NCI-H1930 (cell line): ENCODE measurements at regions not wholly inside any gene's neighbourhood (a gene's known extent, or its start where the extent isn't known, plus 50 kb on each side); places are given as distances from the start of the nearest gene placed in this dataset.
"Not testable (repeated sequence)": the region's sequence is repeated elsewhere in the genome, so short reads cannot be mapped to it uniquely, and the experiment has no call there.

ENCODE experiments used
- DNase-seq, 2 experiments: peaks; one replicate each; lab custom pipeline; 2025; lab: John Stamatoyannopoulos, UW

DNA sequence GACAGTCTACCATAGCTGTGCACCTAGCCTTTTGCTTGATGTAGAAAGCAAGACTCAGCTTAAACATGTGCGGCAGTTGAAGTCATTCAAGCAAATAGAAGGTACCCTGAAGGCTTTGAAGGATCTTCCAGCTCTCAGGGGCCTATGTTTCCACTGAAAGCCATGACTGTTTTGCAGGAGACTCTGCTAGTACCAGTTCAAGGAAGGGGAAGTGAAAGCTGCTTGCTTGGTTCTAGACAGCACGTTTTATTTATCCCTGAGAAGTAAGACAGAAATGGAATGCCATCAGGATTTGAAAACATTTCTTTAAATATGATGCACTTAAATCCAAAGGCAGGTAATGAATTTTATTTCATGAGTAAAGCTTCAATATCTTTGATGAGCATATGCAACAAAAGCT is 311.4 kb downstream of the PDCD6IP start:
- DNase-seq: no peak

DNA sequence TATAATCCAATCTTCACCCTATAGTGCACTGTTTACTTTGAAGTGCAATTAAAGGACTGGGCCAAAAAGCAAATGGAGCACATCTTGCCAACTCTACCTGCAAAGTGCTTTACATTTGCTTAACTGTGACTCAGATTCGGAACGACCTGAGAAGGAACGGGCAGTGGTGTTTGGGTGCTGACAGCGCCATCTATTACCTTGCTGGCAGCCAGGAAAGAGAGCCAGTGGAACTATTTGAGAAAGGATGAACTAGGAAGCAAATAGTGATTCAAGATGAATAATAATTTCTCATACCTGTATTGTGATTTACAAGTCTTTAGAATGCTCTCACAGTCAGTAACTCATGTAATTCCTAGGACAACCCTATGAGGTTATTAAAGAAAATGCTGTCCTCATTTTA is 312.9 kb downstream of the PDCD6IP start:
- no peak for DNase-seq

DNA sequence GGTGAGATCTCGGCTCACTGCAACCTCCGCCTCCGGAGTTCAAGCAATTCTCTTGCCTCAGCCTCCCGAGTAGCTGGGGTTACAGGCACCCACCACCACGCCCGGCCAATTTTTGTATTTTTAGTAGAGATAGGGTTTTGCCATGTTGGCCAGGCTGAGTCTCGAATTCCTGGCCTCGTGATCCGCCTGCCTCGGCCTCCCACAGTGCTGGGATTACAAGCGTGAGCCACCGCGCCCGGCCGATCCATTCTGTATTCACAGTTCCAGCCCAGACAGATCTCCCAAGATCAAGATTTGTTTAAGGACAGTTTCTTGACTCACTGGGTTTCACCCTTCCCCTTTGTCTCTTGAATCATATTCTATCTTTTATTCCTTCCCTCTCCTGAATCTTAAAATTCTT is 313.8 kb downstream of the PDCD6IP start:
- DNase-seq: not testable (repeated sequence)

DNA sequence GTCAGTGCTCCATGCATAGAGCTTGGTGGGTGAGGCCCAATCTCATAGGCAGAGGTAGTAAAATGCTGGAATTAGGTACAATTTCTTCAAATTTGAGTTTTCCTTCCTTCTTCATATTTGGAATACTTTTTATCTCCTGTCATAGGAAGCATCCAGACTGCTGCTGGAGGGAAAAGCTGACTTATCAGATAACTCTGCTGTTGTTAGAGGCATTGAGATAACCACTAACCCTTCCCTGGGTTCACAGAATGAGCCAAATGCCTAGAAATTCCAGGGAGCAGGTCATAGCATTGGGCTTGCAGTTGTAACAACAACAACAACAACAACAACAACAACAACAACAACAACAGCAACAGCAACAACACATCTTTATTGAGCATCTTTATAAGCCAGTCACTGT is 332.7 kb downstream of the PDCD6IP start:
- no peak for DNase-seq

DNA sequence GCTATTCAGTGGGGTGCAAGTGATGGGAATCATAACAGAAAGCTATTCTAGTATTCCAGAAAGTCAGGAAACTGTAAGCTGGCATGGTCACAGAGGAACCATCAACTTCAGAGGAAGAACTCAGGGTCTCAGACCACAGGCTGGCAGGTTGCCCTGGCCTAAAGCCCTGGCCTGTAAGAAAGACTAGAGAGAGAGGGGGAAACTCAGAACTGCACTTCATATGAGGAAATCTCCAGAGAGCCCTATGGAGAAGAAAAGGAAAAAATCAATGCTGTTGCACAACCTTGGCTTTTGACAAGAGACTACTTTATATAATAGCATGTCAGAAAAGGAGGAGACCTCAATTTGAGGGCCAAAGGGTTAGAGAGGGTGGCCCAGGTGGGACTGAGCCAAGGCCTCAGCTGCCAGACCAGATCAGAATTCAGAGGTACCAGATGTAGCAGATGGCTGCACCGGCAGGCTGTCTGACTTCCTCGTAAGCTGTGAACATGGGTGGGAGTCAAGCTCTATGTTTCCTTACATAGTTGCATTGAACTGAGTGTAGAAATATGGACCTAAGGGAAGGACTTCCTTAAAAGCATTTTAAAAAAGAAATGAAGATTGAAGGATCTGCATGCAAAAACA is 333.8 kb downstream of the PDCD6IP start:
- no peak for DNase-seq

DNA sequence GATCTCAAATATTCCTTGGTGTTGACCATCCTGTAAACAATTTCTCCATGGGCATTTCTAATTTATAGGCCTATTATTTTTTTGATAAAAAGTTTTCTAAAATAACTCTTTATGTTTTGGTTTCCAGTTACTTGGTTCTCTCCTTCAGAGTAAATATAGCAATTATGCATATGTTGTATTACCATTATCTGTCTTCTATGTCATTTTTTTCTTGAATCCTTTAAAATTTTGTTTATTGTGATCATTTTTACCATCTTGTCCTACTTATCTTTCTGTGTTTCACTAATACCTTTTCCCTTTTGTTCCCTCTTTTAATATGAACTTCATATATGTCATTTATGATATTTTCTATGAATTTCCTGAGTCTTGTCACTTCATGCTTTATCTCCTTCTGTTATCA is 341.1 kb downstream of the PDCD6IP start:
- DNase-seq: no peak

DNA sequence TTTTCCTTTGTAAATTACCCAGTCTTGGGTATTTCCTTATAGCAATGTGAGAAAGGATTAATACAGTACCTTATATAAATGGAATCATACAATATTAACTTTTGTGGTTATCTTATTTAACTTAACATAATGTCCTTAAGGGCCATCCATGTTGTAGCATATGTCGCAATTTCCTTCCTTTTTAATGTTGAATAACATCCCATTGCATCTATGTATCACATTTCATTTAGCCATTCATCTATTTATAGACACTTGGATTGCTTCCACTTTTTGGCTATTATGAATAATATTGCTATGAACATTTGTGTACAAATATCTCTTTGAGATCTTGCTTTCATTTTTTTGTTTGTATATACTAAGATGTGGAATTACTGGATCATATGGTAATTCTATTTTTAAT is 342.2 kb downstream of the PDCD6IP start:
- no peak for DNase-seq

DNA sequence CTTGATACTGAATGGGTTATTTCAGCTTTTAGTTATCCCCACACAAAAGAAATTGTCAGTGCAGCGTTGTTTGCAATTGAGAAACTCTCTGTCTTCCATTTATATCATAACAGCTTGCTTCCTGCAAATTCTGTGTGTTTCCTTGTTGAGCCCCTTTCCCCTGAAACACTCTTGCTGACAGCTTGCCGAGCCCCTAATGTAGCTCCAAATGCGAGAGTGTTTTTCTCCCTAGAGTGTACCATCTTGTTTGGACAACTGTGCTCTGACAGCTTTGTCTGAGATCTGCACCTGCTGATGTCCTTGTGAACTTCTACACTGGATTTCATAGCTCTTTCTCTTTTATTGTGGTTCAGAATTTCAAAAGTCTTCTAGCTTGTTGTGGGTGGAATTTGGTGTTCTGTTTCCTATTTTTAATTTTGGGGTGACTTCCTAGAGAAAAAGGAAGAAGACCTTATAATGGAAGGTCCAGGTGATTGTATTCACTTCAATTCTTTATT is 343.5 kb downstream of the PDCD6IP start:
- DNase-seq: no peak

DNA sequence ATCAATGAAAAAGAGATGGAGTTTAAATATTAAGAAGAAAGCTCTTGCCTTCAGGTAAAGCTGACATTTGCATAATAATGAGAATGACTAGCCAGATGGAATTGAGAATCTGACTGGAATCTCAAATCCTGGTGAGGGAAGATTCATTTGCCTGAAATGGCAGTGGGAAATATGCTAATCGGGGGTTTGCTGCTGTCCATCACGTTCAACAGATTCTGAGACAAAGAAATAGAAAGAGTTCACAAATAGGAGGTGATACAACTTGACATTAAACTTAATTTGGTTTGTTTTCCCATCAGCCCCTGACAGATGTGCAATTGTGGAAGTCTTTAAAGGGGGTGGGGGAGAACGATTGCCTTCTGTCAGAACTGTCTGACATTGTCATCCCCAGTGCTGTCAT is 347.4 kb downstream of the PDCD6IP start:
- no peak for DNase-seq

DNA sequence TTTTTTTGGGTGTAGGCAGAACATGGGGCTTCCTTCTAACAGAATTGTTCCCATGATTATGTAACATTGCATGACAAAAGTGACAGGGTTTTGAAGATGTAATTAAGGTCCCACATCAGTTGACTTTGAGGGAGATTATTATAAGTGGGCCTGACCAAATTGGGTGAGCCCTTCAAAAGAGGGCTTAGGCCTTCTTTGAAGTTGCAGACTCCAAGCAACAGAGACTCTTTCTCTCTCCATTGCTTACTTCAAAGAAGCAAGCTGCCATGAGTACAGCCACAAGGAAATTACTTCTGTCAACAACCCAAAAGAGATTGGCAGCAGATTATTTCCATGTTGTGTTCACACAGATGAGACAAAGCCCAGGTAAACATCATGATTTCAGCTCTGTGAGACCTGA is 348.2 kb downstream of the PDCD6IP start:
- no peak for DNase-seq

DNA sequence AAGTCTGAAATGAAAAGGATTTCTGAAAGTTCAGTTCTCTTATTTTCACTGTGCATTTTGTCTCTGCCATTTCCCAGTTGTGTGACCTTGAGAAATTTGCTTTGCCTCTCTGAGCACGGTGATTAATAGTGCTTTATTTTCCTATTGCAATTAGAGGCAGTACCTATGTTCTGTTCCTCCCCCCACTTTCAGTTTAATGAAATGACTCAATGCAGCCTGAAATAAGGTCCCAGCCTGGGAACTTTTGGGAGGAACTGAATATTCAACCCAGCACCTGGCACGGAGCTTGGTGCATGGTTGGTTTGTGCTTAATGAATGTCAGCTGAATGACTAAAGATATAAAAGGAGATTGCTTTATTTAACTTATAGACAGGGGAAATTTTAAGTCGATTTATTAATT is 352.6 kb downstream of the PDCD6IP start:
- DNase-seq: no peak

DNA sequence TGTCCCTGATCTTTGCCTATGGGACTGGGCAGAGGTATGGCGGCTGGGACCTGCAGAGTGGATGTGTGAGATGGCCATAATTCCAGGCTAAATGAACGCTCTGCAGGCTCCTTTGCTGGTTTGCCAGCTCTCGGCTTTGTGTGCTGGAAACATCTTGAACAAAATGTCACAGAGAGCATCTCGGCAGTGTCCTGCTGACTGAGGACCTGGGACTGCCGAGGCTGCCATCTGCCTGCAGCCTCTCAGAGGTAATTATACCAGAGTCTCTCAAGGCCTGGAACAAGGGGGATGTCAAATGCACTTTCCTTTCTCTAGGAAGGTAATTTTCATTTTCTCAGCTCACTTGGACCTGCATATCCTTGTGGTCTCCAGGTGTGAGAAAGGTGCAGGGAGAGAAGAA is 354.2 kb downstream of the PDCD6IP start:
- DNase-seq: no peak

DNA sequence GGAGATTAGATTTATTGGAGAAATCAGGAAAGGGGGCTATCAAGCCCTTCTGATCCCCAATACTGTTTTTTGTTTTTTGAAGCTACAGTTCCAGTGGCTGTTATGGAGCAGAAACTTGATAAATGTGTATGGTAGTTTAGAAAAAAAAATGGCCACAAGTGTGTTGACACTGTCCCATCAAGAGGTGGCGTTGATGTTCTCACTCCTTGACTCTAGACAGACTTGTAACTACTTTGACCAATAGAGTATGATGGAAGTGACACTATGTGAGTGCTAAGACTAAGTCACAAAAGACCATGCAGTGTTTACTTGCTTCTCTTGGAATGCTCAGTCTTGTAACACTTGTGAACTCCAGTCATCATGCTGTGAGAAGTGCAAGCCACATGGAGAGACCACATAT is 356.7 kb downstream of the PDCD6IP start:
- no peak for DNase-seq

DNA sequence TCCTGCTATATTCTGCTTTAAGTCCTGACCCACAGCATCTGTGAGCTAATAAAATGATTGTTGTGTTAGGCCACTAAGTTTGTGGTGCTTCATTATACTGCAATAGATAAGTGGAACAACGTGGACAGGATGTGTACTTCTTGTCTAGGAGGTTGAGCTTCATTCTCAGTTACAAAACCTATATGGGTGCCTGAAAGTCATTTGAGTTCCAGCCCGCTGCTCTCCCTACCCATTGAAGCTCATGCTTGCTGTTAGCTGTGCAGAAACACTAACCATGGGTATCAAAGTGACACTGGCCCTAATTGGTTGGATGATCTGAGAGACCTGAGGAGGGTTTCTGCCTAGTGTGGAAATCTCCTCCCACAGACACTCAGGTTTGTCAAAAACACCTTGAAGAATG is 357.2 kb downstream of the PDCD6IP start:
- no peak for DNase-seq

DNA sequence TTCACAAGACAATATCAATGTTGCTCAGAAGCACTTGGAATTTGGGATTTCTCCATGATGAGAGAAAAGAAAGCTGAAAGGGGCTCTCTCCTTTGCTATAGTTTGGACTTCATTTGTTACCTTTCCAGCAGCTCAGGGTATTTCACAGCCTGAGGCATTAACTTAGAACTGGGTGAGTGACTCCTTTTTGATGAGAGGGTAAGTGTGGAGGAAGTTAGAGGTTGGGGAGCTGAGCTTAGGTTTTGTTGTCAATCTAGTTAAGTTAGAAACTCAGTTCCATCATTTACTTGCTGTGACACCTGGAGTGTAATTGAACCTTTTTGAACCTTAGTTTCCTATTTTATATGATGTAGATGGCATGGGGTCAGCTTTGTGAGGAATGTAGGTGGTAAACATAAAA is 359.1 kb downstream of the PDCD6IP start:
- no peak for DNase-seq

DNA sequence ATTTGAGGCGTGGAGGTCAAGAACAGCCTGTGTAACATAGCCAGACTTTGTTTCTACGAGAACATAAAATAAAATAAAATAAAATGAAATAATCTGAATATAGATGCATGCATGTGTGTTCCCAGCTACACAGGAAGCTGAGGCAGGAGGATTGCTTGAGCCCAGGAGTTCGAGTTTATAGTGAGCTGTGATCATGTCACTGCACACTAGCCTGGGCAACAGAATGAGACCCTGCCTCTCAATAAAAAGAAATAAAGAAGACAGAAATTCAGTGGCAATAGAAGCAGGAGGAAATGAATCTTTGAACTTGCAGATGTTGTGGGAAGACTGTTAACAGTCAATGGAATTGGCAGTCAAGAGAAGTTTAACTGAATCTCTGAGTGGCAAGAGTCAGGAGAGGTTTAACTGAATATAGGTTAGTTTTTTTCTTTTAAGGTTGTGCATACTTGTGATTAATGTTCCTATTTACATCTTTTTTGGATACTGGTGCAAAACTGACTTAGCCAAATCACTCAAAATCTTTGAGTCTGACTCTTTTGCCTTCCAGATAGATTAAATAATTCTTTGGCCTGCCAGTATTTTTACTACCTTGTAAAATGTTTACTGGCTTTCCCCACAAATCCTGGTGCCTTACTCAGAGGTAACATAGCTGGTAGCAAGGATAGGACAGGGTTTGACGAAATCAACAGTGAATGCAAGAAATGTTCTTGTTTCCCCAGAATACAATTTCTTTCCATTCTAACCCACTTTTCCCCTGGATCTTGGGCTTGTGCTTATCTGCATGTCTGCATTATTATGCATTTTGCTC is 361.4 kb downstream of the PDCD6IP start:
- no peak for DNase-seq

DNA sequence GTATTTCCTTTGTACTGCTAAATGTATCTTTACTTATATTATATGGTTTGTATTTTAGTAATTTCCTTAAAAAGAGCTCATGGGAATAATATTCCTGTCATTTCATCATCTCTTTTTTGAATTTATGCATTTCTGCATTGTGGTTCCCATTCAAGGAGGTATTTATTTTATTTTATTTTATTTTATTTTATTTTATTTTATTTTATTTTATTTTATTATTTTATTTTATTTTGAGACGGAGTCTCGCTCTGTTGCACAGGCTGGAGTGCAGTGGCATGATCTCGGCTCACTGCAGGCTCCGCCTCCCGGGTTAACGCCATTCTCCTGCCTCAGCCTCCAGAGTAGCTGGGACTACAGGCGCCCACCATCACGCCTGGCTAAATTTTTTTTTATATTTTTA is 371.2 kb downstream of the PDCD6IP start:
- DNase-seq: not testable (repeated sequence)

DNA sequence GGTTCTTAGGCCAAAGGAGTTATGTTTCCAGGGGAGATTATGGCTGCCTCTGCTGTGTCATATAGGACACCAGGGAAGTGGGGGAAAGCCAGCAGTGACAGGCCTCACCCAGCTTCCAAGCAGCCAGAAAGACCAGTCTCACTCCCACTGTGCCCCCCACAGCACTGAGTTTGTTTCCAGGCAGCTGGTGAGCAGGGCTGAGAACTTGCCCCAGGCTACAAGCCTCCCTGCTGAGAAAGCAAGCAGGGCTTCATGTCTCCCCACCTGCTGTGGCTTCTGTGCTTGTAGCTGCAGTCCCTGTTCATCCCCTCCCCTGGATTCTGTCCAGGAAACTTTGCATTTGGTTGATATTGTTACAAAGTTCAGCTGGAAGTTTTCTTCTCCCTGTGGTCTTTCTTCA is 376.3 kb downstream of the PDCD6IP start:
- no peak for DNase-seq

DNA sequence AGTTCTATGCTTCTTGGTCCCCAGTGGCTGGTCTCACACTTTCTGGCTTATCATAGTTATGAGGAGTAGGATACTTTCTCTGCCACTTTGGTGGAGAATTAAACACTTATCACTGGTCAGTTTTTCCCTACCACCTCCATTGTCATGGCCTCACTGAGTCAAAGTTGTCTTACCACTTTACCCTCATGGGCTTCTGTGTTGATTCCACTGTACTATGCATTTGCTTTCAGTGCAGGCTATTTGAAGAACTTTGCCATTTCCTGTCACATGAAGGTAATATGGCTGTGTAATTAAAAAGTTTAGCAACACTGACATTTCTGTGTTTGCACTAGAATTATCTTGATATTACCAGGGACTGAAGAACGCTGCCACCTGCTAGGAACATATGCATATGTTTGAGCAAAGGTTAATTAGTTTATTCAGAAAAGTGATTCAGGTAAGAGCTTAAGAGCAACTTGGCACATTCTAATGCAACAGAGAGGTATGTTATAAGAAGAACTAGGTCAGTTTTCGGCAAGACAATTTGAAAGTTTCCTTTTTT is 377.3 kb downstream of the PDCD6IP start:
- no peak for DNase-seq

DNA sequence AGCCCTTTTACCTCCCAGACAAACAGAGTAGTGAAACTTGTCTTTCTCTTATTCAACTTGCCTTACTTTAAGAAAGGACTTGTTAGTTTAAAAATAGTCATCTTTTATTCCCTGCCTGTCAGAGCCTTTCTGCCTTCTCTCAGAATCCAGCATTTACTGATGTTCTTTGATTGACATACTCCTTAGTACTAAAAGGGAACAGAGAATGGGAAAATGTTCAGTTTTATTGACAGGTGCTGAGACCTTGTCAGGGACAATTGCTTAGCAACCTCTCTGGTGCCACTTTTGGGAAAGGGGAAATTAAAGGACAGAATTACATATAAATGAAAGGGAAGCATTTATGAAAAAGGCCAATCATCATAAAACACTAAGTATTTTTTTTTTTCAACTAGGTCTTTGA is 378.3 kb downstream of the PDCD6IP start:
- no peak for DNase-seq

DNA sequence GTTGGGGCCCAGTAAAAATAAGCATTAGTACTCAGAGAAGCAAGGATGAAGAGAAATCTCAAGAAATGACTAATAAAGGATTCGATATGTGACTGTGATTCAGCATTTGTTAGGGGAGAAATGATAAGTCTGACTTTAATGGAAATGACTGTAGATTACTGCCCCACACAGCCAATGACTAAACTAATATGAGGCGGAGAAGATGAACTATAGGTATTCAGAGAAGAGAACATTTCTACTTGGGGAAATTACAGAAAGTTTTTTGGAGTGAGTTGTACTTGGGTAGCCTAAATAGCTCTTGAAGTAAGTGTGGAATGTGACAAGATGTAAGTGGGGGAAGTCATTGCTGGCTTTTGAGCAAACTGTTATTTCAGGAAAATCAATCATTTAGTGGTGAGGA is 380.0 kb downstream of the PDCD6IP start:
- no peak for DNase-seq

DNA sequence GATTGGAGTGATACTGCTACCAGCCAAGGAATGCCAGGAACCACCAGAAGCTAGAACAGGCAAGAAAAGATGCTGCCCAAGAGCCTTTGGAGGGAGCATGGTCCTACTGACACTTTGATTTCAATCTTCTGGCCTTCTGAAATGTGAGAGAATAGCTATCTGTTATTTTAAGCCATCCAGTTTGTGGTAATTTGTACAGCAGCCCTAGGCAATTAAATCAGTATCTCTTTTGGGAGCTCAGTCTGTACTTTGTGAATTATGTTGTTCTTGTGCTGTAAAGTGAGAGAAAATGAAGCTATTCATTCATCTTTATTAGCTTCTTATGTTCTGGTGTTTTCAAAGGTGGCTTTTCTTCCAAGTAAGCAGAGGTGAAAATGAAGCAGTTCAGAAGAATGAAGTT is 381.3 kb downstream of the PDCD6IP start:
- DNase-seq: no peak

DNA sequence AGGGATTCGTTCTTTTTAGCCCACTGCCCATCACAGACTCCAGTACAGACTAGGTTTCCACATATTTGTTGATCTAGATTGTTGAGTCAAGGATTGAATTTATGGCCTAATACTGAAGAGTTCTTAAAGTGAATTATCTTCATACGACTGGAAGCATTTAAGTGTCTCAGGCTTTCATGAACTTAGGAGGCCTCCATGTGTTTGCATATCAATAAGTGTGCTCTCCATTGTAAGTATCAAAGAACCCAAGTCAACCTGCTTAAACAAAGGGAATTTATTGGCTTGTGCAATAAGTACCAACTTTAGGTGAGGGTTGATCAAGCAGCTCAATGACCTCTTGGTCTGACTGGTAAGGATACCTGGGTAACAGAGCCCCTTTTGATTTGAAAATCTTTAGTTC is 382.1 kb downstream of the PDCD6IP start:
- no peak for DNase-seq

DNA sequence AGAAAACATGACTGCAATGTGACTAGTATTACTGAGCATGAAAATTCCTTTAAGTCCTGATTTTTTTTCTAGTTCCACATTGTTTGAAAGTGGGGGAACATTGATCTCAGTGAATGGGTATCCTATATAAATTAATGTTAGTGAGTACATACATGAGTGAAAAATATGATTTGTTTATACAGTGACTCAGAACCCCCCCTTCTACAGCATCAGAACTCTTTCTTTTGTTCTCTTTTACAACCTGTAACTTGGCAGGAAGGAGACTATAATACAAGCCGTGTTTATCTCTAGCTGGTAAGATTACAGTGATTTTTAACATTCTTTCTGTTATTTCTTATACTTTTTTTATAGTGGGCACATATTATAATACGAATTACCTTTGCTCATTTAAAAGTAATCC is 384.7 kb downstream of the PDCD6IP start:
- DNase-seq: no peak
